H9 (cell line): ENCODE measurements at regions not wholly inside any gene's neighbourhood (a gene's known extent, or its start where the extent isn't known, plus 50 kb on each side); places are given as distances from the start of the nearest gene placed in this dataset.

Experiments
- DNase-seq: peaks from one replicate; pipeline ENCODE4 v3.0.0-alpha.2; 2017
- H2AFZ ChIP-seq: one replicate; pipeline ENCODE4 v1.6.1; 2013; ENCODE audit warnings: mild to moderate bottlenecking, low read length, control low read depth, moderate library complexity
- H2AK5ac ChIP-seq: 2 replicates; pipeline ENCODE4 v1.6.1; 2013; ENCODE audit warnings: low read length, control low read depth, mixed read lengths; ENCODE audit not compliant: insufficient read length
- H2BK120ac ChIP-seq: one replicate; pipeline ENCODE4 v1.6.1; 2013; ENCODE audit warnings: low read depth, mild to moderate bottlenecking, low read length, control low read depth, inconsistent platforms; ENCODE audit not compliant: poor library complexity, severe bottlenecking
- H2BK12ac ChIP-seq: 2 replicates; pipeline ENCODE4 v1.6.1; 2013; ENCODE audit warnings: low read length, control low read depth, mixed read lengths, low read depth; ENCODE audit not compliant: insufficient read length
- H2BK15ac ChIP-seq: 2 replicates; pipeline ENCODE4 v1.6.1; 2013; ENCODE audit warnings: low read depth, low read length, control low read depth
- H2BK20ac ChIP-seq: one replicate; pipeline ENCODE4 v1.6.1; 2013; ENCODE audit warnings: low read depth, mild to moderate bottlenecking, low read length, control low read depth, inconsistent platforms; ENCODE audit not compliant: poor library complexity, severe bottlenecking
- H2BK5ac ChIP-seq: 2 replicates; pipeline ENCODE4 v1.6.1; 2013; ENCODE audit warnings: low read length, control low read depth, mixed read lengths; ENCODE audit not compliant: insufficient read length
- H3K14ac ChIP-seq: 2 replicates; pipeline ENCODE4 v1.6.1; 2013; ENCODE audit warnings: low read length, control low read depth; ENCODE audit not compliant: insufficient read depth
- H3K18ac ChIP-seq: 2 replicates; pipeline ENCODE4 v1.6.1; 2013; ENCODE audit warnings: low read depth, mild to moderate bottlenecking, mixed read lengths, low read length, control low read depth; ENCODE audit not compliant: insufficient read length
- H3K23ac ChIP-seq: 2 replicates; pipeline ENCODE4 v1.6.1; 2013; ENCODE audit warnings: low read length, control low read depth, mixed read lengths, low read depth; ENCODE audit not compliant: insufficient read length
- H3K23me2 ChIP-seq: 2 replicates; pipeline ENCODE4 v1.6.1; 2013; ENCODE audit warnings: low read depth, mild to moderate bottlenecking, mixed read lengths, low read length, control low read depth; ENCODE audit not compliant: insufficient read length, poor library complexity, severe bottlenecking
- H3K27ac ChIP-seq: 2 replicates; pipeline ENCODE4 v1.5.1; 2013; ENCODE audit warnings: low read length, control low read depth, mixed read lengths, low read depth; ENCODE audit not compliant: insufficient read length
- H3K27me3 ChIP-seq: 2 replicates; pipeline ENCODE4 v1.6.1; 2013; ENCODE audit warnings: low read length, control low read depth, inconsistent platforms; ENCODE audit not compliant: insufficient read depth
- H3K4ac ChIP-seq: 2 replicates; pipeline ENCODE4 v1.6.1; 2013; ENCODE audit warnings: low read depth, mild to moderate bottlenecking, control low read depth, inconsistent platforms, low read length, moderate library complexity
- H3K4me1 ChIP-seq: 2 replicates; pipeline ENCODE4 v1.6.1; 2013; ENCODE audit warnings: low read length, control low read depth, inconsistent platforms; ENCODE audit not compliant: insufficient read depth
- H3K4me2 ChIP-seq: 2 replicates; pipeline ENCODE4 v1.6.1; 2013; ENCODE audit warnings: low read length, control low read depth, mixed read lengths; ENCODE audit not compliant: insufficient read length, insufficient read depth
- H3K56ac ChIP-seq: 2 replicates; pipeline ENCODE4 v1.6.1; 2013; ENCODE audit warnings: low read depth, mild to moderate bottlenecking, mixed read lengths, low read length, control low read depth; ENCODE audit not compliant: insufficient read length
- H3K79me1 ChIP-seq: 2 replicates; pipeline ENCODE4 v1.6.1; 2013; ENCODE audit warnings: low read depth, mild to moderate bottlenecking, moderate library complexity, low read length, control low read depth, inconsistent platforms; ENCODE audit not compliant: insufficient read depth, poor library complexity, severe bottlenecking
- H3K79me2 ChIP-seq: 2 replicates; pipeline ENCODE4 v1.6.1; 2013; ENCODE audit warnings: low read length, control low read depth, inconsistent platforms; ENCODE audit not compliant: insufficient read depth
- H3K9ac ChIP-seq: 2 replicates; pipeline ENCODE4 v1.6.1; 2013; ENCODE audit warnings: low read length, control low read depth, mixed read lengths; ENCODE audit not compliant: insufficient read length; ENCODE audit errors: extremely low read depth
- H3K9me3 ChIP-seq: one replicate; pipeline ENCODE4 v1.6.1; 2013; ENCODE audit warnings: low read depth, low read length, inconsistent platforms; ENCODE audit not compliant: control insufficient read depth
- H3T11ph ChIP-seq: one replicate; pipeline ENCODE4 v1.6.1; 2013; ENCODE audit warnings: mild to moderate bottlenecking, low read length, control low read depth, inconsistent platforms
- H4K20me1 ChIP-seq: one replicate; pipeline ENCODE4 v1.6.1; 2013; ENCODE audit not compliant: control insufficient read depth, insufficient read length, insufficient read depth
- H4K5ac ChIP-seq: 2 replicates; pipeline ENCODE4 v1.6.1; 2013; ENCODE audit warnings: low read depth, mild to moderate bottlenecking, mixed read lengths, low read length, control low read depth; ENCODE audit not compliant: insufficient read length
- H4K8ac ChIP-seq: replicated peaks from 2 replicates; pipeline ENCODE4 v1.6.1; 2013; ENCODE audit warnings: low read length, control low read depth, mixed read lengths, low read depth; ENCODE audit not compliant: insufficient read length
- H4K91ac ChIP-seq: 2 replicates; pipeline ENCODE4 v1.6.1; 2013; ENCODE audit warnings: low read depth, mild to moderate bottlenecking, moderate library complexity, mixed read lengths, low read length, control low read depth; ENCODE audit not compliant: insufficient read length
- H3K27ac Mint-ChIP-seq, 3 experiments: 2 replicates in 2 of 3; 3 replicates in 1 of 3; pipeline ENCODE4 v1.8.0; 2020 to 2021; ENCODE audit warnings: mixed read lengths in 3 of 3, mild to moderate bottlenecking in 1 of 3, moderate library complexity in 1 of 3
- H3K27me3 Mint-ChIP-seq: 2 replicates; pipeline ENCODE4 v1.8.0; 2021; ENCODE audit warnings: low read depth, mild to moderate bottlenecking, moderate library complexity, mixed read lengths
- H3K36me3 Mint-ChIP-seq, 3 experiments: 2 replicates in 2 of 3; 3 replicates in 1 of 3; pipeline ENCODE4 v1.8.0; 2020 to 2021; ENCODE audit warnings: low read depth in 3 of 3, mixed read lengths in 3 of 3; ENCODE audit not compliant: insufficient read depth in 1 of 3
- H3K4me1 Mint-ChIP-seq, 2 experiments: 2 replicates each; pipeline ENCODE4 v1.8.0; 2020; ENCODE audit warnings: mixed read lengths in 2 of 2
- H3K4me3 Mint-ChIP-seq, 2 experiments: 2 replicates in 1 of 2; 3 replicates in 1 of 2; pipeline ENCODE4 v1.8.0; 2020 to 2021; ENCODE audit warnings: mild to moderate bottlenecking in 2 of 2, mixed read lengths in 2 of 2, moderate library complexity in 1 of 2
- H3K9me3 Mint-ChIP-seq, 2 experiments: 2 replicates in 1 of 2; 3 replicates in 1 of 2; pipeline ENCODE4 v1.8.0; 2020; ENCODE audit warnings: mild to moderate bottlenecking in 2 of 2, mixed read lengths in 2 of 2, moderate library complexity in 1 of 2
- WGBS: extraction: QIAGEN DNeasy Blood & Tissue Kit; methylation state at CpG from one replicate; pipeline ENCODE4 v1.1.7; 2013; ENCODE audit warnings: missing lambda C conversion rate, low lambda C conversion rate, mixed read lengths; ENCODE audit not compliant: insufficient read length; ENCODE audit errors: extremely low coverage; 5-methylcytosine and 5-hydroxymethylcytosine counted together
- TF ChIP-seq, protein P1 (sequence below): fragments of 200-600 bp; sonication (generic); conservative IDR thresholded peaks from 3 replicates; pipeline ENCODE4 v1.8.0; 2021; ENCODE audit warnings: antibody characterized with exemption, mild to moderate bottlenecking

GRCh38 chr2:117195381-117195780, 619.1 kb upstream of the DDX18 start:
- Histone ChIP-seq H2BK15ac (no peak overlapping the region), H2BK120ac (no peak overlapping the region), H3K18ac (no peak overlapping the region), H3K27ac (no peak overlapping the region), H3K23me2 (no peaks in the 10 kb centered on the region), H3K14ac (no peak overlapping the region), H2BK20ac (no peak overlapping the region), H2AFZ (no peak overlapping the region), H3K23ac (no peak overlapping the region), H2AK5ac (no peak overlapping the region), H3K4ac (no peak overlapping the region), H4K20me1 (no peaks in the 10 kb centered on the region), H2BK12ac (no peak overlapping the region), H3K56ac (no peak overlapping the region), H3K79me2 (no peaks in the 10 kb centered on the region), H3K9me3 (no peaks in the 10 kb centered on the region), H4K5ac (no peak overlapping the region), H3K79me1 (no peaks in the 10 kb centered on the region), H3K27me3 (no peaks in the 10 kb centered on the region), H4K8ac (no peak overlapping the region), H3T11ph (no peak overlapping the region), H4K91ac (no peak overlapping the region), H3K4me1 (no peaks in the 10 kb centered on the region; the same call in none of the 2 replicates), H2BK5ac (no peak overlapping the region), H3K4me2 (no peak overlapping the region), H3K9ac (no peak overlapping the region)
- no CpG with 5 or more reads among the region's 4 CpGs for WGBS
- DNase-seq: no peak
- Mint-ChIP-seq H3K9me3 (no peaks in the 10 kb centered on the region), H3K27ac (no peak overlapping the region), H3K4me1 (peaks cover 7 to 16% of the 10 kb centered on the region in 2 experiments; a peak in 3 of 4 replicates), H3K27me3 (no peaks in the 10 kb centered on the region), H3K36me3 (no peaks in the 10 kb centered on the region; a peak in 1 of 7 replicates), H3K4me3 (no peak overlapping the region)
- TF ChIP-seq, protein P1, sequence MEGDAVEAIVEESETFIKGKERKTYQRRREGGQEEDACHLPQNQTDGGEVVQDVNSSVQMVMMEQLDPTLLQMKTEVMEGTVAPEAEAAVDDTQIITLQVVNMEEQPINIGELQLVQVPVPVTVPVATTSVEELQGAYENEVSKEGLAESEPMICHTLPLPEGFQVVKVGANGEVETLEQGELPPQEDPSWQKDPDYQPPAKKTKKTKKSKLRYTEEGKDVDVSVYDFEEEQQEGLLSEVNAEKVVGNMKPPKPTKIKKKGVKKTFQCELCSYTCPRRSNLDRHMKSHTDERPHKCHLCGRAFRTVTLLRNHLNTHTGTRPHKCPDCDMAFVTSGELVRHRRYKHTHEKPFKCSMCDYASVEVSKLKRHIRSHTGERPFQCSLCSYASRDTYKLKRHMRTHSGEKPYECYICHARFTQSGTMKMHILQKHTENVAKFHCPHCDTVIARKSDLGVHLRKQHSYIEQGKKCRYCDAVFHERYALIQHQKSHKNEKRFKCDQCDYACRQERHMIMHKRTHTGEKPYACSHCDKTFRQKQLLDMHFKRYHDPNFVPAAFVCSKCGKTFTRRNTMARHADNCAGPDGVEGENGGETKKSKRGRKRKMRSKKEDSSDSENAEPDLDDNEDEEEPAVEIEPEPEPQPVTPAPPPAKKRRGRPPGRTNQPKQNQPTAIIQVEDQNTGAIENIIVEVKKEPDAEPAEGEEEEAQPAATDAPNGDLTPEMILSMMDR: no peak
